HG03469 (cell line): ENCODE measurements at regions not wholly inside any gene's neighbourhood (a gene's known extent, or its start where the extent isn't known, plus 50 kb on each side); places are given as distances from the start of the nearest gene placed in this dataset.
"Not testable (repeated sequence)": the region's sequence is repeated elsewhere in the genome, so short reads cannot be mapped to it uniquely, and the experiment has no call there.

Experiments
- ATAC-seq: cut with Tn5 transposase; IDR thresholded peaks from one replicate; pipeline ENCODE4 v1.9.1; 2021; ENCODE audit warnings: mild to moderate bottlenecking, moderate library complexity, moderate number of reproducible peaks; ENCODE audit not compliant: unreplicated experiment

GRCh38 chr9:17083258-17083657, 51.6 kb upstream of the CNTLN start:
- no peak for ATAC-seq

- no peak for ATAC-seq
These were observed 52.3 kb upstream of the CNTLN start for GRCh38 chr9:17082343-17083064.

DNA sequence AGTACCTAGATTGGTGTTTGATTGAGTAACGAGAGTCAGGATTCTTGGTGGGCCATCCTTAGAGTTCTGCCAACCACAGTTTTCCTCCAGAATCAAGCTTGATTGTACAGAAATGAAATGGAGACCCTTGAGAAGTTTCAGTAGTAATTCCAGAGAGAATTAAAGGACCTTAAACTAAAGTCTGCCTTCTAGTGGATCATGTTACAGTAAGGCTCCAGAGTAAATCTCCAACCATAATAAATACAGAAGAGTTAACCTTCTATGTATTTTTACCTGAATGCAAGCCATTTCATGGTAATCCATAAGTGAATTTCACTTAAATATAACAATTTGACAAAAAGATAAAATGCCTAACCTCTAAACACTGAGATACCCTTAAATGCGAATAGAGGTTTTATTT, 53.0 kb upstream of the CNTLN start:
- no peak for ATAC-seq

GRCh38 chr9:17081351-17081750, 53.5 kb upstream of the CNTLN start:
- no peak for ATAC-seq

DNA sequence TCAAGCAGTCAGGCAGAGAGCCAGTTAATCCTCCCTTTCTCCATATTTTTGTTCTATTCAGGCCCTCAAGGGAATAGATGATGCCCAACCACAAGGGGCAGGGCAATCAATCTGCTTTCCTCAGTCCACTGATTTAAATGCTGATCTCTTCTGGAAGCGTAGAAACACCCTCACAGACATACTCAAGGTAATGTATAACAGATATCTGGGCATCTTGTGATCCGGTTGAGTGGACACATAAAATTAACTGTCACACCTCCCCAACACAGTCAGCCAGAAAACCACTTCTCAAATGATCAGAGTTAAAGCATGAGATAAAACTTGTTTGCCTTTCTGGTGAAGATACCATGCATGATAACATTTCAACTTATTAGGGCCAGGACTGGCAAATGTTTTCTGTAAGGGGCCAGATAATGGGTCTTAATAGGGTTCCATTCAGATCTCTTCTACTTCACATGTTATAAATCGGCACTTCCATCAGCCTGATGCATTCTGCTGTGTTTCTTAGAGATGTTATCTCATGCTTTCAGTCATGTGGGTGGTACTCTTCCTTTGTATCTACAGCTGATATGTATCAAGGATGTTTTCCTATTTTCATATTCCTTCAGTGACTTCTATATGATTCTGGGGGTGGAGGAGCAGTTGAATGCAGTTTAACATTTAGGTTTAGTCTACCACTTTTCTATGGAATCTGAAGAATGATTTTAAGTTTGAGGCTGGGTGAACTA, 58.9 kb upstream of the CNTLN start:
- no peak for ATAC-seq

- no peak for ATAC-seq
These were observed 59.6 kb upstream of the CNTLN start for GRCh38 chr9:17075146-17075757.

- not testable (repeated sequence) for ATAC-seq
These were observed 62.3 kb upstream of the CNTLN start for GRCh38 chr9:17072563-17072962.

- no peak for ATAC-seq
These were observed 66.2 kb upstream of the CNTLN start for GRCh38 chr9:17068671-17069070.

DNA sequence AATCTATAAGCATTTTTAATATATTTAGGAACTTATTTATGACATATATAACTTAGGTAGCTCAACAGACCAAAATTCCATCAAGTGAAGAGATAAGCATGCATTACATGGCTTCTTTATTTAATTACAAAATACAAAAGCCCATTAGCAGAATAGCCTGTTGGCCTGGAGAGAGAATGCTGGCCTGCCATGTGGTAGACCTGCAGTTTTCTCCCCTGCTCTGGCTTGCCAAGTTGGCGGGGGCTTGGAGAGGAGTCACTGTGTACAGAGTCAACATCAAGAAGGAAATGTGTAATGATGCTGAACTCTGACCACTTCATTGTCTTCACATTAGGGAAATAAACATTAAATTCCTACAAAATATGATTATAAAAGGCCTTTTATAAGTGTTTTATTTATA, 69.8 kb upstream of the CNTLN start:
- ATAC-seq, result no peak

- ATAC-seq, result no peak
These were observed 70.3 kb upstream of the CNTLN start for GRCh38 chr9:17064558-17064957.

- peak; percentile 64 for ATAC-seq
These were observed 71.2 kb upstream of the CNTLN start for GRCh38 chr9:17063535-17064135.

DNA sequence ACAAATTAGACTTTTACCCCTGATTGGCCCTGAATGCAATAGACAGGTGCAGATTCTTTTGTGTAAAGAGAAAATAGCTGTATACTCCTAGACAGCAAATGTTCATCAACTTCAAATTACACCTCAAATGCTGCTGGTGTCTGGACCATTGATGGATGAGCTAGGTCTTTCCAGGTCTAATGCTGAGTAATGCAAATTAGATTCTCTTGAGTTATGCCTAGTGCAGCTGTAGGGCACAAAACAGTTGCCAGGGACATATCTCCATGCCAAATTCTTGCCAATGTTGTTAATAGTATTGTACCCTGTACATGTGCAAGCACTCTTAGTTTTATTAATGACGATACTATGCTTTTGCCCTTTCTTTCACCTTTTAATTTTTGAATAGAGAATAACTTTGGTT, 72.3 kb upstream of the CNTLN start:
- no peak for ATAC-seq

GRCh38 chr9:17060450-17060849, 74.4 kb upstream of the CNTLN start:
- no peak for ATAC-seq

GRCh38 chr9:17059465-17059864, 75.4 kb upstream of the CNTLN start:
- no peak for ATAC-seq

DNA sequence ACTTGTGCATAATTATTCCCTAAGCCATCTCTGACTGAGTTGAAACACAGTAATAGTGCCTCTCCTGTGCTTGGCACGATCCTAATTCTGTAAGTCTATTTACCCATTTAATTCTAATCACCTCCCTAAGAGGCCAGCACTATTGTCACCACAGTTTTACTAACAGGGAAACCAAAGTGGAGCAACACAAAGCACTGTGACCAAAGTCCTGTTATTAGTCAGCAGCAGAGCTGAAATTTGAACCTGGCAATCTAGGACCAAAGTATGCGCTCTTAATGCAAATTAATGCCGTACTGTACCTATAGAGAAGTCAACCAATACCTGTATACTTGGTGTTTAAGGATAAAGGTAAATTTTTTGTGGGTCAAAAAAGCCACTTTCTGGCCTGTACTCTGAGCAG, 77.1 kb upstream of the CNTLN start:
- no peak for ATAC-seq

DNA sequence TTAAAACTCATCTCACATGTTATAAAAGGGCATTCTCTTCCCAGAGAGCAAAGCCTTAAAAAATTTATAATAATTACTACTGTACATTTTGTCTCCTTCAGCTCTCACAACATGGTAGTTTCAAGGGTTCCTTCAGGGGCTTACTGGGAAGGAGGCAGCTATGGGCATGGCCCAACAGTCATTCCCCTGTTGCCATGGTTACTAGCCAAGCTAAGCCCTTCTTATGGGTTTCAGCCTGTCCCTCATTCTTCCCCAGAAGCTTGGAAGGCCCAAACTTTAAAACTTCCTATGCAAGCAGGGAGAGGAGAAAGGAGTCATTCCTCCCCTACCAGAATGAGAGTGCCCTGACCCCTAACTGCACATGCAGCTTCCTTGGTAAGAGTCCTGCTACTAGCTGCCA, 82.2 kb upstream of the CNTLN start:
- ATAC-seq, result no peak

DNA sequence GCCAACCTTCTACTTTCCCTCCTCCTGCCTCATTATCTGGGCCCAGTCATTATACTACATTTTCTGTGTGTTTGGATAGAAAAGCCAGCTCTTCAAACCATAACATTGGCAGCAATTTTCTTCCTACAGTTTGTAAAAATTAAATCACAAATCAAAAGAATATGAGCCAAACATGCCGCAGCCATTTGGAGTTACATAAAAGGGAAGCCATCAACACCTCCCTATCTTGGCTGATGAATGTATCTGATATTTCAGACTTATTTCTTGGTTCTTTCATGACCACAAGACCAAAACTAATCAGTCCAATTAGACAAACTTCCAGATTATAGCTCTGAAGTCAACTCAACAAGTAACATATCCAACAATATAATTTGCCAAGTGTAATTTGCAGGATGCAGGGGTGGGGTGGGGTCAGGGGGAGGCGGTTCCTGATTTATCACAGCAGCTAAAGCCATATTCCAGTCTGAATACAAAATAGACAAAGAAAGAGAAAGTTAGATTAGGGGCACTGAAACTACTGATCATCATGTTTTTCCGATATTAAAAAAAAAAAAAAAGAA, 89.4 kb upstream of the CNTLN start:
- ATAC-seq, result no peak

DNA sequence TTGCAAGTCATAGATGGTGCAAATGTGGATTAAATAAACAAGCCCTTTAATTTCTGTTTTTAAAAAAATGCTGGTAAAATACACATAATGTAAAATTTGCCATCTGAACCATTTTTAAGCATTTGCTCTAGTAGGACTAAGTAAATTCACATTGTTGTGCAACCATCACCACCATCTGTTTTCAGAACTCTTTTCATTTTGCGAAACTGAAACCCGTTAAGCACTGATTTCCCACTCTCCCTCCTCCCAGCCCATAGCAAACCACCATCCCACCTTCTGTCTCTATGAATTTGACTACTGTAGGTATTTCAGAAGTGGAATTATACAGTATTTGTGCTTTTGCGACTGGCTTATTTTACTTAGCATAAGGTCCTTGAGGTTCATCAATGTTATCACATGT, 103.3 kb upstream of the CNTLN start:
- no peak for ATAC-seq

GRCh38 chr9:17025281-17025680, 109.6 kb upstream of the CNTLN start:
- no peak for ATAC-seq

- ATAC-seq, result no peak
These were observed 110.7 kb upstream of the CNTLN start for GRCh38 chr9:17024129-17024528.

DNA sequence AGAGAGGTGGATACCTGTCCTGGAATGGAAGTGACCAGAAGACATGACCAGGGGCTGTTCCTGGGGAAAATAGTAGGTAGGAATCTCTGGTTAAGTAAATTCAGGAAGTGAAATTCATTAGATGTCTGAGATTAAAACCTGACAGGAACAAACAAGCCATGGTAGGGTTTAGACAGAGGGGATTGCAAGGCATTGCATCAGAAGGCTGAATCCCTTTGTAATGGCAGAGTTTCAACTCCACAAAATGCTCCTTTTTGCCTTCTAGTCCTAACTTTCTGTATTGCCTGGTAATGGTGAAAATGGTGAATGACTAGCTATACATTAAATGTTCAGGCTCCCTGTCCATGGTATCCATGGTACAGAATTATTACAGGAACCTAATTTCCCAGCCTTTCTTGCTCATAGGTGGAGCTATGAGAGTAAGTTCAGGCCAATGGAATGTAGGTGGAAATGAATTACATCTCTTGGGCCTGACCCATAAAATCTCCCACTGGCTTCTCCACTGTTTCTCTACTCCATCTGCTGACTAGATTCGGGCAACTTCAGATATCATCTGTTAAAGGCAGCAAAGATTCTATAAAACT, 113.4 kb upstream of the CNTLN start:
- no peak for ATAC-seq
